GM21723 (cell line): ENCODE measurements at regions not wholly inside any gene's neighbourhood (a gene's known extent, or its start where the extent isn't known, plus 50 kb on each side); places are given as distances from the start of the nearest gene placed in this dataset.
"Not testable (repeated sequence)": the region's sequence is repeated elsewhere in the genome, so short reads cannot be mapped to it uniquely, and the experiment has no call there.

Experiments used
- ATAC-seq: cut with Tn5 transposase; IDR thresholded peaks from one replicate; pipeline ENCODE4 v1.9.1; 2021; ENCODE audit warnings: mild to moderate bottlenecking, moderate library complexity; ENCODE audit not compliant: unreplicated experiment

DNA sequence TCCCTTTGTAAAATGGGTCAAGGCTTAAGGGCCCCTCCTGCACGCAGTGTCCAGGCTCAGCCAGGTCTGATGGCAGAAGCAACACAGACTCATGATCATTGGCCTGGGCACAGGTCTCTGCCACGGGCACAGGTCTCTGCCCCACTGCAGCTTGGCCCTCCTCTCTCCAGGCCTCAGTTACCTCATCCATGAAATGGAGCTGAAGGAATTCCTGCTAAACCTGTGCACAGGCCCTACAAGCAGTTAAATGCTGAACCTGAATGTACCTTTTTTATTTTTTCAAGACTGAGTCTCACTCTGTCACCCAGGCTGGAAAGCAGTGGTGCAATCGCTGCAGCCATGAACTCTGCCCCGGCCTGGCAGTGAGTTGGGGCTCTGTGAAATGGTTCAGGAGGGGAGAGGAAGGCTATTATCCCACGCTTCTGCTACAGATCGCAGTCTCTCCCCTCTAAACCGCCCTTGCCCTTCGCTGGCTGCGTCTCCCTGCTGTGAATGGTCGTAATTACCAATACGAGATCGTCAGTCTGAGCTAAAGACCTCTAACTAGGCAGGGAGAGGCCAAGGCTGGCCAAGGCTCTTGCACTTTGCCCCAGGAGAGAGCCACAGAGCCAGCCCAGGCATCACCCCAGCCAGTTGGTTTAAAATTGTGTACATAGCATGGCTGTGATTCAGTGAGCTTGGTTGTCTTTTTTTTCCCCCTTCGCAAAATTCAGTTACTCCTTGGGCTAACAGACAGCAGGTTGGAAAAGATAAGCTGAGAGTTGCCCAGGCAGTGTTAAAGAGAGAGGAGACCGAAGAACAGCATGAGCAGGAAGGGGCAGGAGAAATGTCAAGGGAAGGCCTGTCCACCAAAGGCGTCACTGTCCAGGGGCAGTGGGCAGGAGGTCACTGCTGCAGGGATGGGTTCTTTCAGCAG, 93.0 kb upstream of the KCTD7 start:
- no peak for ATAC-seq

DNA sequence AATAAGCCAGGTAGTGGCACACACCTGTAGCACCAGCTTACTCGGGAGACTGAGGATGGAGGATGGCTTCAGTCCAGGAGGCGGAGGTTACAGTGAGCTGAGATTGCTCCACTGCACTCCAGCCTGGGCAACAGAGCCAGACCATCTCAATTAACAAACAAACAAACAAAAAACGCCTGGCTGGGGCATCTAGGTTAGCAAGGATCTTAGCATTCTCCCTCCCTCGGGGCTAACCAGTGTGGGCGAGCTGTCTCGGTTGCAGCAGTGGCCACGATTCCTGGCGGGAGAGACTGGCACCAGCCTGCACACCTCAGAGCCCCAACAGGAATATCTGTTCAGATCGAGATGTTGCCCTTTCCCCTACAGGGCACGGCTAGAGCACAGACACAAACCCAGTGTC, 91.3 kb upstream of the KCTD7 start:
- no peak for ATAC-seq

DNA sequence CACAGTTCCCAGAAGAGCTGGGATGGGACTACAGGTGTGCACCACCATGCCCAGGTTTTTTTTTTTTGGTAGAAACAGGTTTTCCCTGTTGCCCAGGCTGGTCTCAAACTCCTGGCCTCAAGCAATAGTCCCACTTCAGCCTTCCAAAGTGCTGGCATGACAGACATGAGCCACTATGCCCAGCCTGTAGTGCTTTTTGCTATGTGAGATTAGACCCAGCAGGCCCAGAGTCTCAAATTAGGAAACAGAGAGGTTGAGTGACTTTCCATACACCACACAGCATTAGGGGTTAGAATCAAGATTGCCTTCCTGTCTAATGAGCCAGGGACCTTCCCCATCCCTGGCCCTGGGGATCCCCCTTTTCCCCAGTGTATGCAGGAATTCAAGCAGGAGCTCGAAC, 90.8 kb upstream of the KCTD7 start:
- ATAC-seq: no peak

DNA sequence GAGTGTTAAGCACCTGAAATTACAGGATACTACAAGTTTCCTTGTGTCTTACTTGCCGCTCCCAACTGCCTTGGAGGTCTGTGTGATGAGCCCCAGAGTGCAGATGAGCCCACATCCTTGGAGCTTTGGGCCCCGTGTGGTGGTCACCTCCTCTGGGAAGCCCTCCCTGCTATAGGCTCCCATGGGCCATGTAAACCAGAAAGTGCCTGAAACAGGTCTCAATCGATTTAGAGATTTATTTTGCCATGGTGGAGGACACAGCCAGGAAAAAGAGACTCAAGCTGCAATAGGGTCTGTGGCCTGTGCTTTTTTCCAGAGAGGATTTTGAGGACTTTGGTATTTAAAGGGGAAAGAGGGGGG, 89.4 kb upstream of the KCTD7 start:
- ATAC-seq: no peak

DNA sequence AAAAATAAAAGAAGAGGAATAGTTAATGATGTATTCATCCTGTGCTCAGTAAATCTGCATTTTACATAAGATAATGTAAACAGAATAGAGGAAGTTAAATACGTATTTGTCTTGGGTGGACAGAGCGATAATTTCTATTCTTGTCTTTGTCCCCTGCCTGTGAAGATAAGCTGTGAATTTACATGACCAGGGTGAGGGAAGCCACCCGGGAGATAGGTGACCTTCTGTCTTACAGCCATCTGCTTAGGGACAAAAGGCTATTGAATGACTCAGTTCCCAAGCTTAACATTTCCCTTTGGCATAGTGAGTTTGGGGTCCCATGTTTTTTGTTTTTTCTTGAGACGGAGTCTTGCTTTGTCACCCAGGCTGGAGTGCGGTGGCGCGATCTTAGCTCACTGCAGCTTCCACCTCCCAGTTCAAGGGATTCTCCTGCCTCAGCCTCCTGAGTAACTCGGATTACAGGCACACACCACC, 88.7 kb upstream of the KCTD7 start:
- no peak for ATAC-seq

DNA sequence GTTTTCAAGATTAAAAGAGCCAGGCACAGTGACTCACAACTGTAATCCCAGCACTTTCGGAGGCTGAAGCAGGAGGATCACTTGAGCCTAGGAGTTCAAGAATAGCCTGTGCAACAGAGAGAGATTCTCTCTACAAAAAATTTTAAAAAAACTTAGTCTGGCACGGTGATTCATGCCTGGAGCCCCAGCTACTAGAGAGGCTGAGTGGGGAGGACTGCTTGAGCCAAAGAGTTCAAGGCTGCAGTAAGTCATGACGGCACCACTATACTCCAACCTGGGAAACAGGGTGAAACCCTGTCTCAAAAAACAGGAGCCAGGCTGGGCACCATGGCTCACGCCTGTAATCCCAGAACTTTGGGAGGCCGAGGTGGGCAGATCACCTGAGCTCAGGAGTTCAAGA, 86.6 kb upstream of the KCTD7 start:
- ATAC-seq: no peak

DNA sequence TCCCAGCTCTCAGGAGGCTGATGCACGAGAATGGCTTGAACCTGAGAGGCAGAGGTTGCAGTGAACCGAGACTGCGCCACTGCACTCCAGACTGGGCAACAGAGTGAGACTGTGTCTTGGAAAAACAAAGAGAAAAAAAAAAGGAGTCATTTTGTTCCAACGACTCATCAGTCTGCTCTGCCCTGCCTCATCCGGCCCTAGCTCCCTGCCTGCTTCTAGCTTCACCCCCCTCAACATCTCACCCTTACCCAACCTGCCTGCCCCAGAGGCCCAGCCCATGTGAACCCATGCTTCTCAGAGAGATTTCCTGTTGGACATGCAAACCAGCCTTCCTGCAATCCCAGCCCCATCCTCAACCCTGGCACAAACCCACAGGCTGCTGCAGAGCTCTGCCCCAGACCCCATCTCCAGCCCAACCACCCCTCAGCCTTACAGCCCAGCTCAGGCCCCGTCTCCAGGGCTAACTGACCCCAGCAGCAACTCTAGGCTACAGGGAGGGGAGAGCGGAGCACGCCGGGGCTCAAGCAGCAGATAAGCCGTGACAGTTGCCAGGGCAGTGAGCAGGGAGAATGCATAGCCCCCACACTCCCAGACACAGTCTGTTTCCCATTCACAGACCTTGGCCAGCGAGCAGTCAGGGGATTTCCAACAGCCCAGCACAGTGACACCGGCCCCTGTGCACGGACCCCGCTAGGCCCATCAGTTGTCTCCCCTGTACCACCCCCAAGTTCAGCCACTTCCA, 86.0 kb upstream of the KCTD7 start:
- no peak for ATAC-seq

DNA sequence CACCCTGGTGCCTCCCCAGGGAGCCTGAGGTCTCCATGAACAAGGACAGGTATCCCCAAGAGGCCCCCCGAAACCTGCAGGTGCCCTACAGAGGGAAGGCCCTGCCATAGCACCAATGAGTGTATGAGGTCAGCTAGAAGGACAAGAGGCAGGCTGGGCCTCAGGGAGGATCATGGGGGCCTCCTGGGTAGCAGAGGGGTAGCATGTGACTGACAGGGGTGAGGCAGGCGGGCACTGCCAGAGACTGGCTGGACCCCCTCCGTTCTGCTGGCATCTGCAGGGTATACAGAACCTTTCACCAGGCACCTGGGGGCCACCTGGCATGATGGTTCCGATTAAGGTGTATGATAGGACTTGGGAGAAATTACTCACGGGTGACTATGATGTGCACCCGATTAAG, 79.2 kb upstream of the KCTD7 start:
- no peak for ATAC-seq

DNA sequence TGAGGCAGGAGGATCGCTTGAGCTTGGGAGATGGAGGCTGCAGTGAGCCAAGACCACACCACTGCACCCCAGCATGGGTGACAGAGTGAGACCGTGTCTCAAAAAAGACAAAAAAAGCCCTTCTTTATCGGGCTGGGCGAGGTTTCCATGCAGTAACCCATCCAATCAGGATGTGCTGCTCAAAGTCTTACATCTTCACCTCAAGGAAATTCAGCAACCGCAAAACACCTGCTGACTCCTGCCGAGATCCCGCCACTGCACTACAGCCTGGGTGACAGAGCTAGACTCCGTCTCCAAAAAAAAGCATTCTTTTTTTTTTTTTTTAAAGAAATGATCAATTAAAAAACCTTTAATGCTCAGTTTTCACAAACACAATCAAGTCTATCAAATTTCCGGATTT, 75.7 kb upstream of the KCTD7 start:
- no peak for ATAC-seq

DNA sequence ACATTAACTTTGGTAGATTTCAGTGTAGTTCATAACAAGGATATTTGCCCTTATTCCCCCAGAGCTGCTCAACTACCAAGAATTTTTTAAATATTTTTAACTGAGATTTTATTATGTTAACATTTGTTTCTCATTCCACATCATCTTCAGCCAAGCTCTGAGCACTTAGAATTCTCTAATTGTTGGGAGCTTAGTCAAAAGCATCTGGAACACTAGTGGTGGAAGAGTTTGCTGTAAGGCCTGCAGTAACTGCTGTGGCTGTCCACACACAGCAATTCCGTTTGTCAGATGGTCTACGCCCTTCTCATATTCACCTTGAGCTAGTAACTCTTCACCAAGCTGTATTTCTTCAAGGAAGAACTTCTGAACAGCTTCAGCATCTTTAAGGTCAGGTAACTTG, 75.0 kb upstream of the KCTD7 start:
- ATAC-seq: not testable (repeated sequence)

DNA sequence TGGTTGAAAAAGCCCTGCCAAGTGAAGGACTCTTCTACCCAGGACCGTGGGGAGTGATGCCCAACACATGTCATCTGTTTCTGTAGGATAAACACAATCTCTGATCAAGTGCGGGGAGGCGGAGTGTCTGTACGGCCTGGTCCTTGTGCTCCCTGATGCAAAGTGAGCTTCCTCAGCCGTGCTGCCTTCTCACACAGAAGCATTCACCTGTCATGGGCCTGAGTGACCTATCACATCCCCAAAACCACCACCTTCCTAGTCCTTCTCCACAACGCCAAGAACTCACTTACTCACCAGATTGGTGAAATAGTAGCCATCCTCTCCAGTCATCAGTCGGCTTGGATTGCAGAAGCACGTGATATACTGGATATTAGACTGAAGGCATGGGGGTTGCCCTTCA, 74.4 kb upstream of the KCTD7 start:
- ATAC-seq: not testable (repeated sequence)

DNA sequence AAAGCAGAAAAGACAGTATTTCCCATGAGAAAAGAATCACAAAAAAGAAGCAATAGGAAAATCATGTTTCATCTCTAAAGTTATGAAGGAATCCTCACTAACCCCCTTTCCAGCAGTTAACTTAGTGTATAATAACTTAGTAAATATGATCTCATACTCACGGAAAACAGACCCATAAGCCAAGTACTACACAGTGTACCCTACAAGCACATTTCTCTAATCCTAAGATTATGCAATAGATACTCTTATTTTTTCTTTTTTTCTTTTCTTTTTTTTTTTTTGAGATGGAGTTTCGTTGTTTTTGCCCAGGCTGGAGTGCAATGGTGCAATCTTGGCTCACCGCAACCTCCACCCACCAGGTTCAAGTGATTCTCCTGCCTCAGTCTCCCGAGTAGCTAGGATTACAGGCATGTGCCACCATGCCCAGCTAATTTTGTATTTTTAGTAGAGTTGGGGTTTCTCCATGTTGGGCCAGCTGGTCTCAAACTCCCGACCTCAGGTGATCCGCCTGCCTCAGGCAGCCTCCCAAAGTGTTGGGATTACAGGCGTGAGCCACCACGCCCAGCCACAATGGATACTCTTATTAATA, 73.7 kb upstream of the KCTD7 start:
- not testable (repeated sequence) for ATAC-seq

DNA sequence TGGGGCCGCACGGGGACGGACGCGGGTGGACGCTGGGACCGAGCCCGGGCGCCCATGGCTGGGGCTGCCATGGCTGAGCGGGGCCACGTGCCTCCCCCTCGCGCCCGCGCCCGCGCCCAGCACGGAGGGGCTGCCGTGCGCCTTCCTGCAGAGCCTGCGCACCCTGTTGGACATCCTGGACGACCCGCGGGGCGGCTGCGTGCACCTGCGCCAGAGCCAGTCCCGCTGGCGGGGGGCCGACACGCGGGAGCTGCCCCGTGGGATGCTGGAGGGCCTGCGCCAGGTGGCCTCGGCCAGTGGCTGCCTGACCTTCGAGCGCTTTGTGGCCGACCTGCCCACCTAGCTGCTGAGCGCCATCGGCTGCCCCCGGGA, 72.5 kb upstream of the KCTD7 start:
- no peak for ATAC-seq

DNA sequence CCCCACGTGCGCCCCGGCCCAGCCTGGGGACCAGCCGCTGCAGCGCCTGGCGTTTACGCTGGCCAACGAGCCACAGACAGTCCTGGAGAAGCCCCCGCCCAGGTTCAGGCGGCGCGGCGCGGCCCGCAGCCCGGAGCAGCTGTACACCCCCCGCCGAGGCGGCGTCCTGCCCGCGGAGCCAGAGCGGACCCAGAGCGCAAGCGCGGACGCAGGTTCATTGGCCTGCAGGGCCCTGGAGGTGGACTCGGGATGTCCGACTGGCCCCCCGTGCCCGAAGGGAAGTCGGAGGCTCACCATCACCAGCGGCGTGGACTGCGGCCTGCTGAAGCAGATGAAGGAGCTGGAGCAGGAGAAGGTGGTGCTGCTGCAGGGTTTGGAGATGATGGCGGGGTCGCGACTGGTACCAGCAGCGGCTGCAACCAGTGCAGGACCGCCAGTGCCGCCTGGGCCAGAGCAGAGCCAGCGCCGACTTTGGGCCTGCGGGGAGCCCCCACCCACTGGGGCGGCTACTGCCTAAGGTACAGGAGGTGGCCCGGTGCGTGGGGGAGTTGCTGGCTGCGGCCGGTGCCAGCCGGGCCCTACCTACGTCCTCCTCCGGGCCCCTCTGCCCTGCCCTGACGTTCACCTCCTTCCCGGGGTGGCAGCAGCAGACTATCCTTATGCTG, 72.0 kb upstream of the KCTD7 start:
- no peak for ATAC-seq

DNA sequence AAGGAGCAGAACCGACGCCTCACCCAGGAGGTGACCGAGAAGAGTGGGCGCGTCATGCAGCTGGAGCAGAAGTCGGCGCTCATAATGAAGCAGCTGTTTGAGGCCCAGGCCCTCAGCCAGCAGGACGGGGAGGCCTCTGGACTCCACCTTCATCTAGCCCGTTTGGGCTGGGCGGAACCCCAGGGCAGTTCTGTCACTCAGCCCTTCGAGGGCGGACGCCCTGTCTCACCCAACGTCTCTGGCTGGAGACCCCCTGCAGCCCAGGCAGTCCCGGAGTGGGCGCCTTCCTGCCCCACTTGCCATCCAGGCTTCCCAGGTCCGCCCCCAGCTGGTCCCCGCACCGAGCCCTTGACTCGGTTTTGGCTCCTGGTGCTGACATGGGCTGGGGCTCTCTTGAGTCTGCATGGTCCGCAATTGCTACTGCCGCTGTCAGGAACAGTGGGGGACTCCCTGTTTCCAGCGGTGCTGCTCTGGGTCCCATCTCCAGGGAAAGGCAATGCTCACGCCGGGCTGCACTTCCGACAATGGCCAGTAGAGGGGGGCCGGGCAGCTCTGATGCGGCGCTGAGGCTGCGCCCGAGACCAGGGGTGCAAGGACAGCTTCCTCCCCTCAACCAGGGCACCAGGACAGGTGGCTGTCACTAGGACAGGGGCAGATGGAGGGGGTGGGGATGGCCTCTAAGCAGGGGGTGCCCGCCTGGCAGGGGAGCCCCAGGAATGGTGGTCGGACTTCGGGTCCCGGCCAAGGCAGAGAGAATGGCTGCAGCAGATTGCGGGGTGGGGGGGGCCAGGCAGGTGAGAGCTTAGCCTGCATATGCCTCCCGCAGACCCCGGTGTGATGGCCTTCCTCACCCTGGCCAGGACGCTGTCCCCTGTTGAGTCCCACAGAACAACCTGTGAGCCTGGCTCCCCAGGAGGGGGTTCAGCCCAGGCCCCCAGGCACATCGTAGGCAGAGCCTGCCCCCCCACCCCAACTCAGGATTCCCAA, 71.2 kb upstream of the KCTD7 start:
- peak; percentile 61 for ATAC-seq

DNA sequence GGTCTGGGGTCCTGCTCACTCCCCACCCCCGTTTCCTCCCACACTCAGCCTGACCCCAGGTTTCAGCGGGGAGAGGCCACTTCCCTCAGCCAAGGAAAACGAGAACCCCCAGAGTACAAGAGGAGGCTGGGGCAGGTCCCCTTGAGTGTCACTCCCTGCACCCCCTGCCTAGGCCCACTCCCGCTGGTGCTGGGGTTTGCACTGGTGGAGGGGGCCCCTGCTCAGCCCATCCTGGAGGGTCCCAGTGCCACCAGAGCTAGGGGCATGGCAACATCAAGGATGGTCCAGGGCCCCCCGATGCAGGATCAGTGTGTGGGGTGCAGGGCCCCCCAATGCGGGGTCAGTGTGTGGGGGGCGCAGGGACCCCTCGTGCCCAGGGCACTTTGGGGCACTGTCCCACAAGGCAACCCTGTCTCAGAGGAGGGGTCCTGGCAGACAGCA, 70.5 kb upstream of the KCTD7 start:
- no peak for ATAC-seq

DNA sequence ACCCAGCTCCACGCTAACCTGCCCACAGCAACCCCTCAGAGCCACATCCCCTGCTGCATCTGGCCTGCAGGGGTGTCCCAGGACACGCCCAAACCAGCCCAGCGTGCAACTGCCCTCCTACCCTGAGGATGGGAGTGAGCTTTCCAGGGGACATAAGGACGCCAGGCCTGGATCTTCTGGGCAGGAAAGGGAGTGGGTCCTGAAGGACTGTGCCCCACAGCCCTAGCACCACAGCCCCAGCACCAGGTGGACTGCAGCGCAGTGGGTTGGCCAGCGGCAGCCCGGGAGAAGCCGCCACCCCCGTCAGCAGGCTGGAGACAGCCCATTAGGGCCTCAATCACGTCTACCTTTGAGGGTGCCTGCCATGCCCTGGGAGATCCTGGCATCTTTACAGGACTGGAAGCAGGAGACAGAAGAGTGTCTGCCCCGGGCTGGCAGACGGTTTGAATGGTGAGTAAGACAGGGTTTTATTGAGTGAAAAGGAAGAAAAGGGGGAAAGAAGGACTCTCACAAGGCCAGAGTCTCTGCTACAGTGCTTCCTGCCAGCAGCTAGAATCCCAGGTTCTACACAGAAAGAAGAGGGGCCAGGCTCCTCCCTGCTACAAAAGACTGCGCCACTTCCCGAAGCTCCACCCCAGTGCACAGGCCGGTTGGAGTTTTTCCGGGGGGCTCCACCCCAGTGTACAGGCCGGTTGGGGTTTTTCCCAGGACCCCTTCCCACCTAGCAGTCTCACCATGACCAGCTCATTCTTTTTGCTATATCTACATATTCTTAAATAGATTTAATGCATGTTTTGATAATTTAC, 69.8 kb upstream of the KCTD7 start:
- no peak for ATAC-seq

DNA sequence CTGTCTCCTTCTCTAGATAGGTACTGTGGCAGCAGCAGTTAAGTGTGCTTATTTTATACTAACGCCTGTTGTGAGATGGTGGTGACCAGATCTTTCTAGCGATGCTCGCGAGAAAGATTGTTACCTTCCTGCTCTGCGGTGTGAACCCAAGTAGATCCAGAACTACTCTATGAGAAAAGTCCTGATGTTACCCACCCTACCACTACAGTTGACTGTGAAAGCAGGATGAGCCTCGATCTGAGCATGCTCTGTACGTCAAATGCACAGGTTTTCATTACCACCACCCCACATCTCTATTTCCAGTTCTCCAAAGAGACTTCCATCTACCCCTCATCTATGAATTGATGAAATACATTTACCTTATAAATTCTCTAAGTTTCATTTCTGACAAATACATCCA, 64.6 kb upstream of the KCTD7 start:
- ATAC-seq: no peak

DNA sequence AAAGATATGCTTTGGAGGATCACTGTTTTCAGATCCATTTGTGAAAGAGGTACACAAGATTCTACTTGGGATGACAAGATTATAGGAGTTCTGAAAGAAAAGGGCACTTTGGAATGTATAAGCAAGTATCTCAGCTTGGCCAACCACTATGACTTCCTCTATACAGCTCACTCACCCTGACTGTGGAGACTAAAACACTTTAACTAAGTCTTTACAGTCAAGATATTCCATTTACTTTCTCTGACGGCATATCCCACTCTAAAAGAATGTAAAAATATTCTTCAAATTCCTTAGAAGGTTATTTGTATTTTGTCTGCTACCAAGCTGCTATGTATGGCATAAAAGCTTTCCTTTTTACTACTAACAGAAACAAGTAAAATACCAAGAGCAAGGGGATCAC, 58.5 kb upstream of the KCTD7 start:
- not testable (repeated sequence) for ATAC-seq
